ENCODE measurements at regions not wholly inside any gene's neighbourhood (a gene's known extent, or its start where the extent isn't known, plus 50 kb on each side); places are given as distances from the start of the nearest gene placed in this dataset.

GRCh38 chr10:57679916-57680315 lies 587.8 kb downstream of the IPMK start:
- no peaks in the 10 kb centered on the region for H4K20me1 ChIP-seq (ENCODE audit: control insufficient read depth, extremely low read depth, insufficient read depth, low read length)
- no peaks in the 10 kb centered on the region for H3K9me3 ChIP-seq (ENCODE audit: control insufficient read depth, low read depth, low read length)
- dilution Hi-C loops (cut with MboI; ENCODE audit: extremely low pct_ligation_motif_present, low sequenced_read_pairs) = no loop called here
- DNase-seq (ENCODE audit: low read depth, low spot score) (no peak), FAIRE-seq (no peak)
- H3K4me3 ChIP-seq (ENCODE audit: control insufficient read depth in 2 of 3, extremely low read depth in 1 of 3, insufficient read depth in 2 of 3, low read depth in 1 of 3, low read length in 3 of 3) = no peak overlapping the region
- H3K9ac ChIP-seq (ENCODE audit: control insufficient read depth, extremely low read depth, insufficient read depth, low read length) = no peak overlapping the region
- H2AFZ ChIP-seq (ENCODE audit: control insufficient read depth, low read length) = no peak overlapping the region
- no peaks in the 10 kb centered on the region for H3K36me3 ChIP-seq (ENCODE audit: control insufficient read depth in 2 of 2, extremely low read depth in 1 of 2, insufficient read depth in 2 of 2, low read length in 2 of 2)
- no peaks in the 10 kb centered on the region for H3K79me2 ChIP-seq (ENCODE audit: control insufficient read depth, insufficient read depth, low read length)
- no peak overlapping the region for H3K27ac ChIP-seq (ENCODE audit: control insufficient read depth, insufficient read depth, low read length)
- H3K4me1 ChIP-seq (ENCODE audit: control insufficient read depth, extremely low read depth, insufficient read depth, low read length) = no peaks in the 10 kb centered on the region
- no peak for TF ChIP-seq EZH2 (IDR thresholded peaks at IDR 0.05; ENCODE audit: low read length)
- no peak for TF ChIP-seq CTCF (optimal IDR thresholded peaks at IDR 0.05 in 1 of 3, IDR thresholded peaks at IDR 0.05 in 1 of 3, conservative IDR thresholded peaks at IDR 0.05 in 1 of 3; ENCODE audit: extremely low read depth in 1 of 3, insufficient read depth in 2 of 3, low read length in 3 of 3)
- H3K9me1 ChIP-seq (ENCODE audit: control insufficient read depth, extremely low read depth, insufficient read depth, low read length) = no peaks in the 10 kb centered on the region
- no peaks in the 10 kb centered on the region for H3K27me3 ChIP-seq (ENCODE audit: control insufficient read depth, extremely low read depth, insufficient read depth, low read length)
- no peak overlapping the region for H3K4me2 ChIP-seq (ENCODE audit: control insufficient read depth, extremely low read depth, insufficient read depth, low read depth, low read length)

- Histone ChIP-seq H3K36me3 (ENCODE audit: control insufficient read depth in 2 of 2, extremely low read depth in 1 of 2, insufficient read depth in 2 of 2, low read length in 2 of 2) (no peaks in the 10 kb centered on the region), H3K27me3 (ENCODE audit: control insufficient read depth, extremely low read depth, insufficient read depth, low read length) (no peaks in the 10 kb centered on the region), H3K4me2 (ENCODE audit: control insufficient read depth, extremely low read depth, insufficient read depth, low read depth, low read length) (no peak overlapping the region), H3K4me1 (ENCODE audit: control insufficient read depth, extremely low read depth, insufficient read depth, low read length) (no peaks in the 10 kb centered on the region), H4K20me1 (ENCODE audit: control insufficient read depth, extremely low read depth, insufficient read depth, low read length) (no peaks in the 10 kb centered on the region), H3K79me2 (ENCODE audit: control insufficient read depth, insufficient read depth, low read length) (no peaks in the 10 kb centered on the region), H3K4me3 (ENCODE audit: control insufficient read depth in 2 of 3, extremely low read depth in 1 of 3, insufficient read depth in 2 of 3, low read depth in 1 of 3, low read length in 3 of 3) (no peak overlapping the region), H3K9me1 (ENCODE audit: control insufficient read depth, extremely low read depth, insufficient read depth, low read length) (no peaks in the 10 kb centered on the region), H3K9ac (ENCODE audit: control insufficient read depth, extremely low read depth, insufficient read depth, low read length) (no peak overlapping the region), H3K9me3 (ENCODE audit: control insufficient read depth, low read depth, low read length) (no peaks in the 10 kb centered on the region), H2AFZ (ENCODE audit: control insufficient read depth, low read length) (no peak overlapping the region), H3K27ac (ENCODE audit: control insufficient read depth, insufficient read depth, low read length) (no peak overlapping the region)
- dilution Hi-C loops (cut with MboI; ENCODE audit: extremely low pct_ligation_motif_present, low sequenced_read_pairs) = no loop called here
- DNase-seq (ENCODE audit: low read depth, low spot score) = no peak
- no peak for FAIRE-seq
- no peak for TF ChIP-seq CTCF (optimal IDR thresholded peaks at IDR 0.05 in 1 of 3, IDR thresholded peaks at IDR 0.05 in 1 of 3, conservative IDR thresholded peaks at IDR 0.05 in 1 of 3; ENCODE audit: extremely low read depth in 1 of 3, insufficient read depth in 2 of 3, low read length in 3 of 3)
- no peak for TF ChIP-seq EZH2 (IDR thresholded peaks at IDR 0.05; ENCODE audit: low read length)
Observed at GRCh38 chr10:57675125-57675524, 592.6 kb downstream of the IPMK start.

Data from keratinocyte (primary cell).